GM21526 (cell line): ENCODE measurements at regions not wholly inside any gene's neighbourhood (a gene's known extent, or its start where the extent isn't known, plus 50 kb on each side); places are given as distances from the start of the nearest gene placed in this dataset.
"Not testable (repeated sequence)": the region's sequence is repeated elsewhere in the genome, so short reads cannot be mapped to it uniquely, and the experiment has no call there.

ENCODE experiments used
- ATAC-seq: cut with Tn5 transposase; IDR thresholded peaks from one replicate; pipeline ENCODE4 v1.9.1; 2021; ENCODE audit warnings: moderate library complexity; ENCODE audit not compliant: unreplicated experiment, low FRiP score

DNA sequence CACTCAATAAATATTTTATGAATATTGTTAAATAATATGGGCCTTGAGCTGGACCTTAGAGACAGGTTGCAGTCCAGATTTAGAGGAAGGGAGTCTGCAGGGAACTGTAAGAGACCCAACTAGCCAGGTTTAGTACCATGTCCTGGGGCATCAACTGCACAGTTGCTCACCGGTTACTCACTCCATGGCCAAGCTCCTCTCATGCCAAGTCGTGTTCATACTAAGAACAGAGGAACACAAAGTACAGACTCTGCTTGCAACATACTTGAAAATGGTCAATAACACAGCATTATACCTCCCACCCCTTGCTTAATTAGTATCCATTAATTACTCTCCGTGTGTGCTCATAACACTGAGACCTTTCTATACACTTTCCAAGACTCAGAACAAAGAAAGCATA is 317.6 kb upstream of the PIK3R1 start:
- no peak for ATAC-seq

DNA sequence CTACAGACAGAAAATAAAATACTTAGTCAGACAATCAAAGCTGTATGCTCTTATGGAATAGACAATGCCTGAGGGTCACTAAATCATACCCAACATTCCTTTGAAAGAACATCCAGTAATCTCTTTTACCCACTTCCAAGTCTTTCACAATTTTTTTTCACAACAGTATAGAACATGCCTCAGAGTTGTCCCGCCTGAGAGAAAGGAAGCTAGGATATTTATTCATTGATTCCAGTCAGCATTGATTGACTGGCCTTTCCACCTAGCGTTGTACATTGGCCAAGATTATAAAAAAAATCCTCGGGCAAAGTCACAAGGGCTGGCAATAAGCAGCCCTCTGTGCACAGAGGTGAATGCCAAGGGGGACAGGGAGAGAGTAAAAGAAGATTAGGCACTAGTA is 318.1 kb upstream of the PIK3R1 start:
- no peak for ATAC-seq

DNA sequence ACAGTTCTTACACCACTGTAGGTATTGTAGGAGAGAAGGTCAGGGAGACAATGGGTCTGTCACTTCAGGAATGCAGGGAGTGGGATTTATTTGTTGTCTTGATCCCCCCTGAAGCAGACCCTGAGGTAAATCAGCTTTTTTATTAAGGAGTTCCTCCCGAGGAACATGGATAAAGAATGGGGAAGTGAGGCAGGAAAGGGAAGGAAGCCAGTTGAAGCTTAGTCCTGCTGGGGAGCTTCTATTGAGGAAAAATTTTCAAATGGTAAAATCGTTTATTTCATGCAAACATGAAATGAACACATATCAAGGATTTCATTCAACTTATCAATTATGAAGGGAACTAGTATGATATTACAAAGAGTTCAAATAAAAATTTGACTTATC is 318.6 kb upstream of the PIK3R1 start:
- ATAC-seq, result no peak

DNA sequence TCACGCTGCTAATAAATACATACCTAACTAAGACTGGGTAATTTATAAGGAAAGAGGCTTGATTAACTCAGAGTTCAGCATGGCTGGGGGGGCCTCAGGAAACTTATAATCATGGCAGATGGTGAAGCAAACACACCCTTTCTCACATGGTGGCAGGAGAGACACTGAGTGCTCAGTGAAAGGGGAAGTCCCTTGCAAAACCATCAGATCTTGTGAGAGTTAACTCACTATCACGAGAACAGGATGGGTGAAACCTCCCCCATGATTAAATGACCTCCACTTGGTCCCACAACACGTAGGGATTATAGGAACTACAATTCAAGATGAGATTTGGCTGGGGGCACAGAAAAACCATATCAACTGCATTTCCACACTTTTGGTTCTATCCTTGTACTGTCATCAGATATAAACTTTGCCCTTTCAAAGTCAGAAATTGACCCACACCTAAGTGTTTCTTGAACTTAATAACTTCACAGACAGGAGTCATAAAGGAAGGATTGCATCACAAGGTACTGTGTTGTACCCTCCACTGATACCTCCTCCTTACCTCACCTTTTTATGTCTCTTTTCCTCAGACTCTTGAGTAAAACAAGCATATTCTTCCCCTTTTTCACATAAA is 319.1 kb upstream of the PIK3R1 start:
- ATAC-seq, result no peak

DNA sequence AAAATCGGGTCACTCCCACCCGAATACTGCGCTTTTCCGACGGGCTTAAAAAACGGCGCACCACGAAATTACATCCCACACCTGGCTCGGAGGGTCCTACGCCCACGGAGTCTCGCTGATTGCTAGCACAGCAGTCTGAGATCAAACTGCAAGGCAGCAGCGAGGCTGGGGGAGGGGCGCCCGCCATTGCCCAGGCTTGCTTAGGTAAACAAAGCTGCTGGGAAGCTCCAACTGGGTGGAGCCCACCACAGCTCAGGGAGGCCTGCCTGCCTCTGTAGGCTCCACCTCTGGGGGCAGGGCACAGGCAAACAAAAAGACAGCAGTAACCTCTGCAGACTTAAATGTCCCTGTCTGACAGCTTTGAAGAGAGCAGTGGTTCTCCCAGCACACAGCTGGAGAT is 325.7 kb upstream of the PIK3R1 start:
- not testable (repeated sequence) for ATAC-seq

DNA sequence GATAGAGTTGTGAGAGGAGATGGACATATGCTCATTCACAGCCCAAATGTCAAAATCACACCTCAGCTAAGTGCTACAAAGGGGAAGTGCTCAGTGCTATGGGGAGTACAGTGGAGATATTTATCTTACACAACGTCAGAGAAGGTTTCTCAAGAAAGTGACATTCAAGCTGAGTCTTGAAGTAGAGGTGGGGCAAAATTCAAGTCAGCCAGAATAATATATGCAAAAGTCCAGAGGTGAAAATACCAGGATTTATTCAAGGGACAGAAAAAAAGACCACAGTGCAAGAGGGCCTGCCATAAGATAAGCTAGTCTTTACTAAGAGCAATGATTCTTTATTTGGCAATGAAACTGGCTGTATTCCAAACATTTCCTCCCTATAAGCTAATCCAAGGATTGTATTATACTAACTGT is 327.8 kb upstream of the PIK3R1 start:
- ATAC-seq, result no peak

DNA sequence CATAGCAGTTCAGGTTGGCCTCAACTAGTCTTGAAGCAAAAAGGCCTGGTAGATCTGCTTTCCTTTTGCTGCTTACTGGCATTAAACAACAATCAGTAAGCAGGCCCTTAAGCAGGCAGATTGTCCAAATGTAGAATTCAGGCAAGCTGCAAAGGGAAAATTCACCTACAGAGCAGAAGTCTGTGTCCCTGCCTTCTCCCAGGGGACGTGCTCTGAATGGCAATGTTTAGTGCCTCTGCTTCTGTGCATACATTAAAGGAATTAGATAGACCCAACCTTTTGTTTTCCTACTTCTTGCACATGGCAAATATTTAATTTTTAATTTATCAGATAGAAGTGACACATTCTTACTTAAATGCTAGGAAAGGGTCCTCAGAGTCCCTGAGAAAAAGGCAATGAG is 328.8 kb upstream of the PIK3R1 start:
- no peak for ATAC-seq

DNA sequence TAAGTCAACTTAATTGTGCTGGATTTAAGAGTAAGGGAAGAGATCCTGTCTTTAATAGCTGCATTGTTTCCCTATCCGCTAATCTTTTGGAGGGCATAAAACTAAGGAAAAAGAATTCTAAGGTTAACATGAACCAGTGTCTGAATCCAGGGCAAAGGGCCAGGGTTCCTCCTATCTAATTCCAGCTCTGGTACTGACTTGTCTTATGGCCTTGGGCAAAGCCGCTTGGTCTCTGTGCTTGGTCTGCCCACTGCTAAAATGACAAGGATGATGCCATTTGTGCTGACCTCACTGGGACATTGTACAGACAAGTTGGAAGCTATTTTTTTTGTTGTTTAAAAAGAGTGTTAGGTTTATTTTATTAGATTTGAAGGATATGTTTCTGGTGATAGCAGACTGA is 334.7 kb upstream of the PIK3R1 start:
- no peak for ATAC-seq

DNA sequence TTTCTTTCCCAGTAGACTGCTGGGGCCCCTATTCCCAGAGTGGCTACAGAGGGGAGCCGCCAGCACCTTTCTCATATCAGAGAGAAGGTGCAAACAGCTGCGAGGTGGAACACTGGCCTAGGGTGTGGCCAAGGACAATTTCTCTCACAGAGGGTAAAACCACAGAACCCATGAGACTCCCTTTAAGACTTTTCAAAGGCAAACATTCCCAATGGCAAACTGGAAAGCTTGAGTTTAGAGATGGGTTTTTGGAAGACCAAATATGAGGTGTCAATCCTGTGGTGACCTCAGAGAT is 335.1 kb upstream of the PIK3R1 start:
- ATAC-seq, result no peak

DNA sequence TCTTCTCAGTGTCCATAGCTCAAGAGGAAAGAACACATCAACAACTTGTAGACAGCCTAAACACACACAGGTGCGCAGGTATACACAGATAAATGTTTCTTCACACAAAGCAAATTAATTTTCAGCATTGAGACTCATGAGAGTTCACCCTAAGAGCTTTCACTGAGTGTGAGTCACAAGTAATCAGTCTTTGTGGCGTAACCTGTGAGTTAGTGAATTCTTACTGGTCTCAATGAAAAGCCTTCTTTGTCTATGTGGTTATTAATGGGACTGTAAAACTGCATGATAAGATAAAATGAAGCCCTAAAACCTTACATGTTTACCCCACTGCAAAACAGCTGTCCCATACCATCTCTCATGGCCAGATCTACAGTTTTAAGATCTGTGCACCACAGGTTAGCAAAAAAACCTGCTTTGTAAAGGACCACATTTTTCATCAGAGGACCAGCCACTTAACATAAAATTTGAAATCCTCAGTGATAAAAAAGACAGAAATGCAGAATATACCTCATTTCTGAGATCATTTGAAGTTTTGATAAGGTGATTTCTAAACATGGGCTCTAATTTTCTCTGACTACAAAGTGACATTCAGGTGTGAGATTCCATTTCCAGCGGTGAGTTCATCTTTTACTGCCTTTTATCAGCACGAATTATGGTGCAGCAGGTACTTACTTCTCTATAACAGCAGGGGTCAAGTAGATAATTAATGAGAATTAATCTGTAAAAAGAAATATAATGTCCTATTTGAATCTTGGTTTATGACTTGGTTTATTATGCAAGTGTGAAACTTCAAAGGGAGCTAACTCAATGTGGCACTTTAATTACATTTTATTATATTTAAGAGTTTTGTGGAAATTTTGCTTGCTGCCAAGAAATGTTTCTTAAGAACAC is 335.7 kb upstream of the PIK3R1 start:
- no peak for ATAC-seq

DNA sequence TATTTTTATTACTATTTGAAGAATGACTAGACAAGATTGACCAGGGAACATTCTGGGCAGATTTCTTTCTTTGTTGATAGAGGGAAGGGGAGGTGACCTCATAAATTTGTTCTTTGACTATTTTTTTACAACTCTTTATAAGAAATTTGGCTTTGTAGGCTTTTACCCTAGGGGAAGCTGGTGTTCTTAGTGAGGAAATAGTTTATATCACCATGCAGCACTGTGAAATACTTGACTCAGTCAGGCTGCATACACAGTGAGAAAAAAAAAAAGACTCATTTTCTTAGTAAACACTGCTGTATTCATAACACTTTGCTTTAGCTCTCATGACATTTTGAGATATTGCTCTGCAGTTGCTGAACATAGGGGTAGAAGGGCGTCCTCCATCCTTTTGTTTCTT is 336.6 kb upstream of the PIK3R1 start:
- ATAC-seq, result no peak

DNA sequence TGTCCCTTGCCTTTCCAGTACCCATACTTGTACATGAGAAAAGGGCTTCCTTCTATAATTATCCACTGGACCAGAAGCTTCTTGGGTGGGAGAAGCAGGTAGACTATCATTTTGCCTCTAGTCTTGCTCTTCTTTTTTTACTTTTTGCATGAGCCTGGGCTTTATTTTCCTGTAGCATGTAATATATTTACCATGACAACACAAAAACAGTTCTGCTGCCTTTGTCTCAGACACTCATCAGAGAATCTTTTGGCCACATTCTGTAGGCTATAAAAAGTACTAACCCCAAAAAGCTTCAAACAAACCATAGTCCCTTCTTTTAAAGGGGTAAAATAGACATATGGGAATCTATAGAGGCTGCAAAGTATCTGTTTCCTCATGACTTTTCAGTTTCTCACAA is 339.2 kb upstream of the PIK3R1 start:
- ATAC-seq, result no peak

DNA sequence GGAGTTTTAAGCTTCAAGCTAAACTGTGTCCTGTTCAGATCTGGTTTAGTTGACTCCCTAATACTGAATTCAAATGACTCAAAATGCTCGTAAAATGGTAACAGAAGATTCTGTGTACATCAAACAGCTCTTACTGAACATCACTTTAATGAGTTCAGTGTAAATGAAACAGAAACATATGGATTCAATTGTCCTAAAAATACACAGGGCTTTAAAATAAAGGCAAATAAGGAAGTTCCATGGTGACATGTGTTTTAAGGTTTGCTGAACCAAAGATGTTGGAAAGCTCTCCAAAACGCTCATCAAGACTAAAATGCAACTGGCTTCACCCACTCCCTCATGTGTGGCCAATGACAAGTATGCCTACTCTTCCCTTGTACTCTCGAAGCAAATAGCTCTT is 340.0 kb upstream of the PIK3R1 start:
- no peak for ATAC-seq

DNA sequence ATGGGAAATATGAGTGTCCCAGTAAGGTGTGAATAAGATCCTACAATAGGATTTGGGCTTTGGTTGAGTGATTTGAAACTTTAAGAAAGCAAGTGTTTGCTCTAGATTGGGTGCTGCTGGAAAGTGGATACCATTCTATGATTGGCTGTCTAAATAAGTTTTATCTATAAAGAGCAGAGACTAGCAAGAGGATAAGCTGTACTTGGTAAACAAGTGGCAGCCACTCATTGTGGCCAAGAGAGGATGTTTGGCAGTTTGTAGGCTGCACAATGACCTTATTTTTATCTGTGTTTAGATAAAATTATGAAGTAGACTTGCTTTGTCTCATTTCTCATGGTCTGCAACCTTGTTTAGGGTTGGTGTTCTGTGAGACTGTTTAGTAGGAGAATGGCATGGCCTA is 341.6 kb upstream of the PIK3R1 start:
- no peak for ATAC-seq

DNA sequence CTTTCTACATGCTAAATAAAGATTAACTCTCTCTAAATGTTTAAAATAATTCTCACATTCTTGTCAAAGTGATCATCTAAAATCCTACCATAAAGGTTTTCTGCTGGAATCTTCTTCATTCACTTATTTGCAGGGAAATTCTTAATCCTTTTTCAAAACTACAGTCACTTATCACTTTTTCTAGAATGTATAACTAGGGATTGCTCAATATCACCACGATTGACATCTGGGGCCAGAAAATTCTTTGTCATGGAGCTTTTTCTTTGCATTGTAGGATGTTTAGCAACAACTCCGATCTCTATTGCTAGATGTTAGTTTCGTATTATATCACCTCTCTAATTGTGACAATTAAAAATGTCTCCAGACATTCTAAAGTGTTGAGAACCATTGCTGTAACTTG is 344.9 kb upstream of the PIK3R1 start:
- ATAC-seq, result no peak

DNA sequence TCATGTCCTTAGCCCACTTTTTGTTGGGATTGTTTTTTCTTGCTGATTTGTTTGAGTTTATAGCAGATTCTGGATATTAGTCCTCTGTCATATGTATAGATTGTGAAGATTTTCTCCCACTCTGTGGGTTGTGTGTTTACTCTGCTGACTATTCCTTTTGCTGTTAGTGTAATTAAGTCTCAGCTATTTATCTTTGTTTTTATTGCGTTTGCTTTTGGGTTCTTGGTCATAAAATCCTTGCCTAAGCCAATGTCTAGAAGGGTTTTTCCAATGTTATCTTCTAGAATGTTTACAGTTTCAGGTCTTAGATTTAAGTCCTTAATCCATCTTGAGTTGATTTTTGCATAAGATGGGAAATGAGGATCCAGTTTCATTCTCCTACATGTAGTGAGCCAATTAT is 351.2 kb upstream of the PIK3R1 start:
- not testable (repeated sequence) for ATAC-seq

DNA sequence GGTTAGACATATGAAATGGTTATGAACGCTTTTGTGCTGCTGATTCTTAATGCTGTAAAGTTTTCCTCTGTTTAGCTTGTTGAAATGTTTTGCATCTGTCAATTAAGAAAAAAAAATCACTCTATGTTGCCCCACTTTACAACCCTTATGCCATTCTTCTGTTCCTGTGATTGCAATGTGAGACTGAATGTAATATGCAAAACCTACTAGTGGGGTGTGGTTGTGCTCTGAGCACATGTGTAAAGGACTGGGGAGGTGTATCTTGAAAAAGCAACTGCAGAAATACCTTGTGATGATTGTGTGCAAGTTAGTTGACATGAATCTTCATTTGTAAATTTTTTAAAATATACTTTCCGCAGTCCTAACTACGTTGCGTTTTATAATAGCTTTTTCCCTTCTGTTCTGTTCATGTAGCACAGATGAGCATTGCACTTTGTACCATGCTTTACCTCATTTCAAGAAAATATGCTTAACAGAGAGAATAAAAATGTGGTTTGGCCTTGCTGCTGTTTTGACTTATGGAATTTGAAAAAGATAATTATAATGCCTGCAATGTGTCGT is 357.0 kb upstream of the PIK3R1 start:
- no peak for ATAC-seq

DNA sequence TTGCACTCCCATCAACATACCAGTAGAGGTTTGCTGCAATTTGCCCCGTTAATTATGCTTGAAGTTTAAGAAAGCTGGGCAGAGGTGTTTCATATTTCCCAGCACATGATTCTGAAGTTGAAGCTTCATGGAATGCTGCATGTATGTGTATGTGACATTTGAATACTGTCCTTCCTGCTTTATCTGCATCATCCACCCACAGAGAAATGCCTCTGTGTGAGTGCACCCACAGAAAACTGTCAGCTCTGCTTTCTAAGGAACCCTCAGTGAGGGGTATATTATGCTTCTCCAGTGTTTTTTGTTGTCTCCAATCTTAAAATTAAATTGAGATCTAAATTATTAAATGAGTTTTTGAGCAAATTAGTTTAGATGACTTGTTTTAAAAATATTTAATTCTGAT is 358.1 kb upstream of the PIK3R1 start:
- no peak for ATAC-seq

DNA sequence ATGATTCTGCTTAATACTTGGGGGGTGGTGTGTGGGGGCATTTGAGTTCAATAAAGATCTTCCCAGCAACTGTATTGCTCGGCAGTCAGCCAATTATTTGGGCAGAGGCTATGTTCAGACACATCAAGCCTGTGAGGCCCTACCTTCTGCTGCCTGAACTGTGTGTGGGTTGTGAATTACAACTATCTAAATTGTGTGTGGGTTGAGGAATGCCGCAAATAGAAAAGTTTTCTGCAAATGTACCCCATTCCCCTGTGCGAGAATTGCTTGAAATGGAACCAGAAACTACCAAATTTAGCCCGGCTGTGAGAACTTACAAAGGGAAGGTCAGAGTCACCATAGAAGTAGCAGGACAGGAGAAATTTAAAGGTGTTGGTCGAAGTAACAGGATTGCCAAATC is 360.0 kb upstream of the PIK3R1 start:
- no peak for ATAC-seq

DNA sequence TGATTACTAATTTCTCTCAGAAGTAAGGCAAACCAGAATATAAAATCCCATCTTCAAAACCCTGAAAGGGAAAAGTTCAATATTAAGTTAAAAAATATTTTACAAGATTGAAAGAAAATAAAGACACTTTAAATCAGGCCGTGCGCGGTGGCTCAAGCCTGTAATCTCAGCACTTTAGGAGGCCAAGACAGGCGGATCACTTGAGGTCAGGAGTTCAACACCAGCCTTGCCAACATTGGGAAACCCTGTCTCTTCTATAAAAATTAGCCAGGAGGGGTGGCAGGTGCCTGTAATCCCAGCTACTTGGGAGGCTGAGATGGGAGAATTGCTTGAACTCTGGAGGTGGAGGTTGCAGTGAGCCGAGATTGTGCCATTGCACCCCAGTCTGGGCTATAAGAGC is 364.6 kb upstream of the PIK3R1 start:
- ATAC-seq, result not testable (repeated sequence)

DNA sequence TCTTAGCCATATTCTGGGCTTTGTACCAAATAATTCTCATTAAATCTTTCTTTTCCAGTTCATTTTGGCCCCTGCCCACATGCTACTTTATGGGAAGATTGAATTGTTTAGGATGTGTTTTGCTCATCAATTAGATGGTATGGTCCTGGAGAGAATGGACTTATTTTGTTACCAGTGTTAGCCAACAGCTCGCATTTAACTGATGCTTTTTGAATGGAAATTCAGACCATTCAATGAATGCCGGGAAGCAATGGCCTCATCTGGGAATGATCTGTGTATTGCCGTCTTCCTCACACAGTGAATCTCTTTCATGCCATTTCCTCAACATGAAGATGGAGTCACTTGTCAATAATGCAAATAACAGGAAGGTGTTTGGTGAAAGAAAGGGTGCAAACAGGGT is 370.6 kb upstream of the PIK3R1 start:
- ATAC-seq, result no peak

DNA sequence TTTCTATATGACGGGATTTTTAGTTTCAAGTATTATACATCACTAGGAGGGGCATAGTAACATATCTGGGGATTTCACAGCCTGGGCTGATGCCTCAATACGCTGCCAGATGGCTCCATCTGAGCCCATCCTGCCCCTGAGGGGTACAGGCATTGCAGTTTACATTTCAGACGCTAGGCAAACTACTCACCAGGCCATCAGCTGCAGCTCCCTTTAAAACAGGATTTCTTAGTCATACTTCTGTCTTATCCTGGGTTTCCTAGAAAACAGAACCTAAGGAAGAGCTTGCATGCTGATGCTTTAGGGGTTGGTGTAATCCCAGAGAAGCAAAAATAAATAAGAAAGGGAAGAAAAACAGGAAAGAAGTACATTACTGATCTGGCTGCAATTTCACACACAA is 372.8 kb upstream of the PIK3R1 start:
- no peak for ATAC-seq
